OCI-LY3 (cell line): ENCODE measurements at regions not wholly inside any gene's neighbourhood (a gene's known extent, or its start where the extent isn't known, plus 50 kb on each side); places are given as distances from the start of the nearest gene placed in this dataset.

Experiments
- H2AFZ ChIP-seq: fragments of 200-600, 300-600 bp; shearing (Covaris generic); 2 replicates; pipeline ENCODE4 v1.6.0; 2014; ENCODE audit warnings: antibody characterized with exemption, low read depth, low read length
- H3K27ac ChIP-seq: fragments of 200-600, 300-600 bp; sonication (generic); 2 replicates; pipeline ENCODE4 v1.5.1; 2014; ENCODE audit warnings: mild to moderate bottlenecking, low read length, moderate library complexity, mixed read lengths
- H3K27me3 ChIP-seq: fragments of 200-600, 300-600 bp; sonication (generic); 2 replicates; pipeline ENCODE4 v1.6.1; 2014; ENCODE audit warnings: low read depth, low read length, mixed read lengths
- H3K36me3 ChIP-seq: fragments of 200-600, 300-600 bp; sonication (generic); replicated peaks from 2 replicates; pipeline ENCODE3; 2014; ENCODE audit warnings: low read depth, low read length, mixed read lengths
- H3K4me1 ChIP-seq: fragments of 300-600, 200-600 bp; sonication (generic); 2 replicates; pipeline ENCODE4 v1.6.1; 2014; ENCODE audit warnings: low read length, mixed read lengths
- H3K4me2 ChIP-seq: fragments of 200-600, 300-600 bp; sonication (generic); 2 replicates; pipeline ENCODE4 v1.6.1; 2014; ENCODE audit warnings: low read length, mixed read lengths
- H3K4me3 ChIP-seq: fragments of 300-600, 200-600 bp; sonication (generic); 2 replicates; pipeline ENCODE4 v1.5.1; 2014; ENCODE audit warnings: antibody characterized with exemption, mild to moderate bottlenecking, low read length, moderate library complexity
- H3K79me2 ChIP-seq: fragments of 300-600, 200-600 bp; shearing (Covaris generic); 2 replicates; pipeline ENCODE4 v1.6.1; 2014; ENCODE audit warnings: mild to moderate bottlenecking, low read length, mixed read lengths
- H3K9ac ChIP-seq: fragments of 300-600, 200-600 bp; shearing (Covaris generic); 2 replicates; pipeline ENCODE4 v1.6.0; 2014; ENCODE audit warnings: mild to moderate bottlenecking, low read length, moderate library complexity
- H3K9me3 ChIP-seq: fragments of 200-600, 300-600 bp; shearing (Covaris generic); 2 replicates; pipeline ENCODE4 v1.6.1; 2014; ENCODE audit warnings: low read length, mixed read lengths; ENCODE audit not compliant: insufficient read depth
- H4K20me1 ChIP-seq: fragments of 200-600, 300-600 bp; sonication (generic); 2 replicates; pipeline ENCODE4 v1.6.1; 2016; ENCODE audit warnings: low read length, mixed read lengths; ENCODE audit not compliant: insufficient read depth
- EZH2phosphoT487 ChIP-seq: fragments of 200-600 bp; shearing (Covaris generic); IDR thresholded peaks from 2 replicates; pipeline ENCODE4 v1.6.1; 2018; ENCODE audit warnings: antibody characterized with exemption, mixed run types, low read depth
- TF ChIP-seq, protein P1 (sequence below): fragments of 200-600, 300-600 bp; sonication (generic); IDR thresholded peaks from 2 replicates; pipeline ENCODE4 v1.5.1; 2014; ENCODE audit warnings: antibody characterized with exemption, low read length, low read depth

DNA sequence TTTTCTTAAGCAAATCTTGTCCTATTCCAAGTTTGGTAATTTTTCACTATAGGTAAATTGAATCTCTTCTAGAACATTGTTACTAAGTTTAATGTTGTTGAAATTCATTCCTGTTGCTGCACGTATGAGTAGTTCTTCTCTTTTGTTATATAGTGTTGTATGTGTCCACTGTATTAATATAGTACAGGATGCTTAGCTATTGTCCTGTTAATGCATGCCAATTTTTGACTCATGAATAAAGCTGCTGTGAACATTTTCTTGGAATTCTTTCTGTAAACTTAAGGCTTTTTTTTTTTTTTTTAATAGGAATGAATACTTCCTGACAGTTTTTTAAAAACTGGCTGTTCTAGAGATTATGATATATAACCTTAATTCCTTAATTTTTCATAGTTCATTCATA is 326.9 kb downstream of the SLC4A3 start:
- no peak overlapping the region for H3K27ac ChIP-seq
- H3K4me3 ChIP-seq: no peak overlapping the region
- peaks cover 7% of the 10 kb centered on the region for H3K4me1 ChIP-seq
- H3K9me3 ChIP-seq: no peaks in the 10 kb centered on the region
- H3K9ac ChIP-seq: no peak overlapping the region
- no peak overlapping the region for H2AFZ ChIP-seq
- no peaks in the 10 kb centered on the region for H3K27me3 ChIP-seq
- H3K36me3 ChIP-seq: peaks cover 3% of the 10 kb centered on the region
- no peak for TF ChIP-seq EZH2phosphoT487
- TF ChIP-seq, protein P1, sequence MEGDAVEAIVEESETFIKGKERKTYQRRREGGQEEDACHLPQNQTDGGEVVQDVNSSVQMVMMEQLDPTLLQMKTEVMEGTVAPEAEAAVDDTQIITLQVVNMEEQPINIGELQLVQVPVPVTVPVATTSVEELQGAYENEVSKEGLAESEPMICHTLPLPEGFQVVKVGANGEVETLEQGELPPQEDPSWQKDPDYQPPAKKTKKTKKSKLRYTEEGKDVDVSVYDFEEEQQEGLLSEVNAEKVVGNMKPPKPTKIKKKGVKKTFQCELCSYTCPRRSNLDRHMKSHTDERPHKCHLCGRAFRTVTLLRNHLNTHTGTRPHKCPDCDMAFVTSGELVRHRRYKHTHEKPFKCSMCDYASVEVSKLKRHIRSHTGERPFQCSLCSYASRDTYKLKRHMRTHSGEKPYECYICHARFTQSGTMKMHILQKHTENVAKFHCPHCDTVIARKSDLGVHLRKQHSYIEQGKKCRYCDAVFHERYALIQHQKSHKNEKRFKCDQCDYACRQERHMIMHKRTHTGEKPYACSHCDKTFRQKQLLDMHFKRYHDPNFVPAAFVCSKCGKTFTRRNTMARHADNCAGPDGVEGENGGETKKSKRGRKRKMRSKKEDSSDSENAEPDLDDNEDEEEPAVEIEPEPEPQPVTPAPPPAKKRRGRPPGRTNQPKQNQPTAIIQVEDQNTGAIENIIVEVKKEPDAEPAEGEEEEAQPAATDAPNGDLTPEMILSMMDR: no peak
- no peak overlapping the region for H3K4me2 ChIP-seq
- no peaks in the 10 kb centered on the region for H3K79me2 ChIP-seq
- no peaks in the 10 kb centered on the region for H4K20me1 ChIP-seq

DNA sequence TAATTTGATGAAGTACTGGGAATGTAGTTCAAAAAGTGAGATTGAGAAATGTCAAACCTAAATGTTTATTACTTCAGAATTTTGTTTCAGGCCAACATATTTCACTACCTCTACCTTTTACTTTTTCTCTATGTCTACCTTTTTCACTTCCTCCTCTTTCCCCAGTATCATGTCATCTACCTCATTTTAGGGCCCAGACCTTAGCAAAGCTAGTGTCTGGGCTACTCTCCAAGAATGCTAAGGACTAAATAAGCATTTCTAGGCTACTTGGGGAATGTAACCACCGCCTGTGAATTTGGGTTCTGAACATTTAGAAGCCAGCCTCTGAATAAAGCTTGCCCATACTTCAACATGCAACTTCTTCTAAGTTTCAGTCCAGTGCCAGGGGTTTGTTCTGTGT is 330.4 kb downstream of the SLC4A3 start:
- H3K27me3 ChIP-seq: no peaks in the 10 kb centered on the region
- no peak overlapping the region for H3K4me2 ChIP-seq
- no peak overlapping the region for H3K4me3 ChIP-seq
- H3K4me1 ChIP-seq: peaks cover 7% of the 10 kb centered on the region
- no peaks in the 10 kb centered on the region for H3K9me3 ChIP-seq
- no peak overlapping the region for H3K9ac ChIP-seq
- H3K79me2 ChIP-seq: no peaks in the 10 kb centered on the region
- peaks cover 3% of the 10 kb centered on the region for H3K36me3 ChIP-seq
- H3K27ac ChIP-seq: no peak overlapping the region
- no peak overlapping the region for H2AFZ ChIP-seq
- H4K20me1 ChIP-seq: no peaks in the 10 kb centered on the region
- TF ChIP-seq, protein P1: no peak
- TF ChIP-seq EZH2phosphoT487: no peak

DNA sequence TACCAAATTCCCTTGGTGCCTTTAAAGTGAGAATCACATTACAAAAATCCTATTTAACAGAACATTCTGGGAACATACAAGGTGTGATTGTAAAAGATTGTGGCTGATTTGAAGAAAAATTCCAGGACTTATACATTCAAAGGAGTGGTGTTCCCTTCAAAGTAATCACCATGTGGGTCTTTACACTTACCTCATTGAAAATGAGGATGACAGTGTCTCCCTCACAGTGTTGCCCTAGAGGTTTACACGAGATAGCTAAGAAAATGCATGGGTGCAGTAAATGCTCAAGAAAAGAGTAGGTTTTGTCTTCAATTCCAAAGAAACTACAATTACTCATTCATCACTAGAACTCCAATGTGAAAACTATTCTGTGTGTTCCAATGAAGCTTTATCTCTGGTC is 331.5 kb downstream of the SLC4A3 start:
- no peak overlapping the region for H2AFZ ChIP-seq
- H3K9me3 ChIP-seq: no peaks in the 10 kb centered on the region
- H3K79me2 ChIP-seq: no peaks in the 10 kb centered on the region
- no peaks in the 10 kb centered on the region for H3K27me3 ChIP-seq
- no peak overlapping the region for H3K27ac ChIP-seq
- TF ChIP-seq EZH2phosphoT487: no peak
- TF ChIP-seq, protein P1: no peak
- no peaks in the 10 kb centered on the region for H4K20me1 ChIP-seq
- peaks cover 7% of the 10 kb centered on the region for H3K4me1 ChIP-seq
- no peak overlapping the region for H3K4me3 ChIP-seq
- H3K36me3 ChIP-seq: peaks cover 3% of the 10 kb centered on the region
- no peak overlapping the region for H3K4me2 ChIP-seq
- H3K9ac ChIP-seq: no peak overlapping the region

DNA sequence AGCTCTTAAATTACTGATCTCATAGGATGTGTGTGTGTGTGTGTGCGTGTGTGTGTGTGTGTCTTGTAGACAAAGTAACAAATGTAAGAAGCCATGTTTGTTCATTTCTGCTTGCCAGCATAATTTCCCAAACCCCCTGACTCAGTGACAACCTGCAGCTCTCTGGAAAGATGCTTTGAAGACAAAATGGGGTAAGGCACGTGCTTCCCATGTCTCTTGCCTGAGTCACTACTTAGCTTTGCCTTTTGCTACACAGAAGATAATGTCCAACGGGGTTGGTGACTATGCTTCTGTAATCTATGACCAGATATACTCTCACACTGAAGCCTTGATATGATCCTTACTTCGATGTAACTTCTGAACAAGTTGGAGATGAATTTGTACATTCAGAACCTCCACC is 332.0 kb downstream of the SLC4A3 start:
- H3K36me3 ChIP-seq: peaks cover 3% of the 10 kb centered on the region
- H4K20me1 ChIP-seq: no peaks in the 10 kb centered on the region
- H3K27me3 ChIP-seq: no peaks in the 10 kb centered on the region
- H3K4me3 ChIP-seq: no peak overlapping the region
- TF ChIP-seq, protein P1: no peak
- no peak for TF ChIP-seq EZH2phosphoT487
- H3K9ac ChIP-seq: no peak overlapping the region
- no peak overlapping the region for H3K4me2 ChIP-seq
- H3K9me3 ChIP-seq: no peaks in the 10 kb centered on the region
- peaks cover 7% of the 10 kb centered on the region for H3K4me1 ChIP-seq
- H3K27ac ChIP-seq: no peak overlapping the region
- no peak overlapping the region for H2AFZ ChIP-seq
- H3K79me2 ChIP-seq: no peaks in the 10 kb centered on the region
